DMS153 treated with DMSO at 0.1 percent for 48 hours (cell line): ENCODE measurements at regions not wholly inside any gene's neighbourhood (a gene's known extent, or its start where the extent isn't known, plus 50 kb on each side); places are given as distances from the start of the nearest gene placed in this dataset.

Experiments
- DNase-seq: peaks from one replicate; lab custom pipeline; 2025; ENCODE audit not compliant: unreplicated experiment; lab: John Stamatoyannopoulos, UW

DNA sequence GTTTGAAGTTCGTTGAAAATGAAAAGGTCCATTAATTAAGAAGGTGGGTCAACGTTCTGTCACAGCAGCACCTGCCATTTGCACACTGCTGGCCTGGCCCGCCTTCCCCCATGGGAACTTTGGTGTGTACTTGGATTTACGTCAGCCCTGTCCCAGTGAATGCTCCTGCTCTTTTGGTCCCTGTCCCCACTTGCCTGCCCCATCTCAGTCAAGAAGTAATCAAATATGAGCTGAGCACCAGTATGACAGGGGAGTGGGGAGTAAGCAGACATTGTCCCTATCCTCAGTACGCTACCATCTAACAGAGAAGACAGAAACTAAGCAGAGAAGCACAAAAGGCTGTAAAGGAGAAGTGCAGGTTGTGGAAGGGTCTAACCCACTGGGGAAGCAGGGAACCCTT lies 65.1 kb downstream of the SLC4A3 start:
- no peak for DNase-seq

GRCh38 chr2:219695145-219695709 lies 67.8 kb downstream of the SLC4A3 start:
- DNase-seq: no peak

- DNase-seq: no peak
These were observed 70.6 kb downstream of the SLC4A3 start for GRCh38 chr2:219697811-219698747.

- no peak for DNase-seq
These were observed 71.5 kb downstream of the SLC4A3 start for GRCh38 chr2:219698748-219699439.

DNA sequence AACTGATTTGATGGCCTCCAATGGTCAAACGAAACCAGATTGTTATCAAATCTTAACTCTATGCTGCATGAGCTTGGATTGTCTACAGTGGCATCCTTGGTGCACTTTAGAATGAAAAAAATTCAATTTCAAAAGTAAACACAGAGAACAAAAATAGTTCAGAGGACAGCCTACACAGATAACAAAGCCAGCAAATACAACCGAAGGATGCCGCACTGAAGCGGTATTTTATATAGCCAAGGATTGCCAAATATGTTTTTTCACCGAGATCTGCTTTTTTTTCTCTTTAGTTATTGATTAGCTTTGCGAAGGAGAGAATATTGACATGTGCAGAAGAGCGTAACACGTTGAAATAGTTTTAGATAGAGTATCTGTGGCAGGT lies 72.0 kb downstream of the SLC4A3 start:
- DNase-seq: no peak

GRCh38 chr2:219701847-219702634 lies 74.6 kb downstream of the SLC4A3 start:
- DNase-seq: no peak

DNA sequence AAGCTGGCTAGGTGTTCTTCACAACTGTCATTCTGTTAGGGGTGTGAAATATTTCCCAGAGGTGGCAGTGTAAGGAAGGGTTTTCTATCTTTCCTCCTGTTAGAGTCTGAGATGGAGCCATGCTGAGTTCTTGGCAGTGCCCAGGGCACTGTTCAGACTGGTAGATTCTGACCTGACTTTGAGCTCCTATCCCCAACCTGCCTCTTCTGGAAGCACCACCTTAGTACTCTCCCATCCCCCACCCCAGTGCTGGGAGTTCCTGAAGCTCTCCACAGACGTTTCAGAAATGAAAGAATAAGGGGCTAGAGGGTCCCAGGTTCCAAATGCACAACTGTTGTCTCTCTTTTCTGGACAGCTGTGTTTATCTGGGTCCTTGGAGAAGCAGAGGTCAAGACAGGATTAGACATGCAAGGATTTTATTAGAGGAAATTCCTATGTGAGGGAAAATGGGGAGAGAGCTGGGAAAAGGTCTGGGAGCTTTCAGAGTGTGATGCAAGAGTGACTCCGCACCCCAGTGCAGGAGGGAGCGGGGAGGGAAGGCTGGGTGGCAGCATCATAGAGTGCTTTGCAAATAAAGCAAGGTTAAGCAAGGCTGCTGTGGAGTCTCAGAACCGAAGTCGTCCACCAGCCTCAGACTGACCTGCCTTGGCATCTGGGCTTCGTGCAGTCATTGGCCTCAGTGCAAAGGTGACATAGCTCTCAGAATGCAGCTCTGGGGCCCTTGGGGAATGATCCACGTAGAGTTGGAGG lies 75.5 kb downstream of the SLC4A3 start:
- no peak for DNase-seq

- no peak for DNase-seq
These were observed 77.4 kb downstream of the SLC4A3 start for GRCh38 chr2:219704878-219705277.

DNA sequence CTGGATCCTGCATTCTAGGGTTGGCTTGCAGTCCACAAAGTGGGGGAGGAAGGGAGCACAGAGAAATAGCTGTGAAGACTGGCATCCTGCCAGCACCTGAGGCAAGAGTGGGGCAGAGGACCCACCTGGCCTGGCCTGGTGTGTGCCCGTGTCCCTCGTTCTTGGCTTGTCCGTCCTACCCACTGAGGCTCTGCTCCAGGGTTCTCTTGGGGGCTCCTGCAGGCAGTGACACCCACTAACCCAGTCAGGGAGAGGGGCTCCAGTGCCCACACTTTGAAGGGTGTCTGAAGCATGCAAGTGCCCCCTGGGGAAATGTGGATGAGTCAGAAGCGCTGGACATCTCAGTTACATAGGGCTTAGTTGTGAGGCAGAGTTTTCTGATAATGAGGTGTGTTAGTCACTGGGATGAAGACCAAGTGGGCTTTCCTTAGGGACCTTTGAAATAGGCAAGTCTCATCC lies 79.4 kb downstream of the SLC4A3 start:
- DNase-seq: no peak

DNA sequence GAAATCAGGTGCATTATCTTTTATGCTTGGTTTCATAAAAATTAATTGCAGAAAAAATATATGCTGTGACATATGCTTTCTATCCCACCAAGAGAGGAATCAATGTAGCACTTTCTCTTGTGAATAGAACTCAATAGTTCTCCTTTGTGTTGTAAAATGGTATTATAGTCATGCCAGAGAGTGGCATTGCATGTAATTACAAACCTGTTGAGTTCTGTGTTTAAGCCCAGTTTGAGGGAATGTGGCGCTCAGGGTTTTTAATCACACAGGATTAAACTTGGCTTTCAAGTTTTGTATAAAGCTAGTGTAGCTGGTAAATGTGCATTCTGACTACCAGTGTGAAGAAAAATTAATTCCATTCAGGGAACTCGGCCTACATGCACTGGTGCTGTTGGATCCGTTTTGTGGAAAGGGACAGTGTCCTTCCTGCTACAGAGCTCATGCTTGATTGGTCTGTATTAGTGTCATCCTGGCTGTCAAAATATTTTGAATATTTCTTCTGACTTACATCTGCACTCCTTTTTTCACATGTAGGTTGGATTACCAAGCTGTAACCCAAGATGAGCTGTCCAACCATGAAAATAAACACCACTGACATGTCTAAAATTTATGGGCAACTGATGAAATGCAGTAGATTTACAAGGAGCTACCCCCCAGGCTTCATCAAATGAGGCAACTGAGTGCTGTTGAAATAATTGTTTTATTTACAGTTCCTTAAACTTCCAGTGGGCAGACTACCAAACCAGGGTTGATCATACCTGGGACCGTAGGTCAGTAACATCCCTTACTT lies 80.3 kb downstream of the SLC4A3 start:
- DNase-seq: no peak

- no peak for DNase-seq
These were observed 81.9 kb downstream of the SLC4A3 start for GRCh38 chr2:219709331-219709761.

- no peak for DNase-seq
These were observed 85.7 kb downstream of the SLC4A3 start for GRCh38 chr2:219713110-219713509.

DNA sequence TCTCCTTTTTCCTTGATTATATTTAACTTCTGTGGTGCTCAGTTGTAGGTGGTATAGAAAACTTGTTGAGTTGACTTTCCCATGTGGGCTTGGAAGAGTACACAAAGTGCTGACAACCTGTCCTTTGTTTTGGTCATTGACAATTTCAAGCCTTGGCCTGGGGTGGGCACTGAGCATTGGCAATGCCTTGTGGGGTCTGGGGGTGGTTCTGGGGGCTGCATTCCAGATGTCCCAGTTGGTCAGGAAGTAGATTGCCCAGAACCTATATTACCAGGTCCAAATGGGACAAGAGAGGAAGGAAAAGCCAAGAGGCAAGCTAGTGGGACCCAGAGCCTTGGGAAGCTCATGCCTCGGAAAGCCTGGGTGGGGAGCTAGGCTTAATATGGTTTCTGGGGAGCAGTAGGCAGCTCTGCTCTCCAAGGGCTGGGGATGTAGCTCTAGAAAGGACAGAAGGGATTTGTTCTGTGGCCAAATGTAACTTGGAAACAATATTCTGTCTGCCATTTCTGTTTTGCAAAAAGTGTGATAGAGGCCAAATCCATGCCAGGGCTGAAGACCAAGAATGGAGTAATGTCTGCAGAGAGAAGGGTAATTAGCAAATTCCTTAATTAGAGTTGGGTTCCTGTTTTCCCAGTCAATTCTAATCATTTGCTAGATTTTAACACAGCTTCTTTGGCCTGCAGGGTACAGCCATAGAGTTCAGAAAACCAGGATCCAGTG lies 87.4 kb downstream of the SLC4A3 start:
- no peak for DNase-seq

GRCh38 chr2:219718066-219718465 lies 90.6 kb downstream of the SLC4A3 start:
- DNase-seq: no peak

- no peak for DNase-seq
These were observed 92.1 kb downstream of the SLC4A3 start for GRCh38 chr2:219719521-219719920.

DNA sequence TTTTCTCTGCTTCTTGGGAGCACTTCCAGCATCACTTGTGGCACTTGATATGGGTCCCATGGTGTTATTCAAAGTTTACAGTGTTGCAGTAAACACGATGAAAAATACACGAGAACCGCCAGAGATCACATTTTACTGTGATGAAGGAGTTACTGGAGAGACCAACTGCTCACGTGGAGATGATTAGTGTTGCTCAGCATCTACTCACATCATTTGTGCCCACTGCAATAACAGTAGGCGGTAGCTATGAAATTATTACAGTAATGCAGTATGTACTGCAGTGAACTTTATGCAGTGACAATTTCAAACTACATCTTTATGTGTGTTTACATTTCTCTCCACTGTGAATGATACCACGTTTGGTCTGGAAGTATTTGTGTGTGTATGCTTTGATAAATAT lies 93.5 kb downstream of the SLC4A3 start:
- no peak for DNase-seq

DNA sequence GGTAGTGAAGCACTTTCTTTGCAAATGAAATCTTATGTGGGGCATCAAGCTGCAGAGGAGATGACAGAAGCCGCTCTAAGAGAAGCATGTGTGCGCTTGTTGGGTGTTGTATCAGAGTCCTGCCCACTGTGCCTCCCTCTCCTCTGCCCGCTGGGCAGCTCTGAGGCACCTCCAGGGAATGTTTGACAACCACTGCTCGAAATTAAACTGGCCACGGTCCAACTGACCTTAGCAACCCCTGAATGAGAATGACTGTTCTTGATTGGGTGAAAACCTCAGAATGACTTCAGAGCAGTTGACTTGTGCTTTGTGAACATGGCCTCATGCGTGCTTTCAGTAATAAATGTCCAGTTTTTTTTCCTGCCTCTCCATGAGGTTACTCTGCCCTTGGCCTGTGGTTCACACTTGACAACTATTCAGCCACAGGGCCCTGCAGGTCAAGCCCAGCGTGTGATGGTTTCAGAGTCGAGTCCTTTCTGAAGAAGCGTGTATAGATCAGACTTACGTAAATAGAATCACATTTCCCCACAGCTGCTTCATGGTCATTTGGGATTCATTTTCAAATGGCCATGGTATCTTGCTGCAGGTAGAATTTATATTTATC lies 94.9 kb downstream of the SLC4A3 start:
- DNase-seq: no peak

GRCh38 chr2:219723311-219723710 lies 95.9 kb downstream of the SLC4A3 start:
- no peak for DNase-seq

GRCh38 chr2:219724628-219725027 lies 97.2 kb downstream of the SLC4A3 start:
- no peak for DNase-seq
